ENCODE measurements at regions not wholly inside any gene's neighbourhood (a gene's known extent, or its start where the extent isn't known, plus 50 kb on each side); places are given as distances from the start of the nearest gene placed in this dataset.

GRCh38 chr13:100796463-100796862 lies 121.9 kb upstream of the TMTC4 start:
- TF ChIP-seq KLF9 (tag by site-specific recombination; IDR thresholded peaks at IDR 0.05; ENCODE audit: low read depth) (no peak), ZNF629 (tag by site-specific recombination; IDR thresholded peaks at IDR 0.05) (no peak), REPIN1 (tag by site-specific recombination; IDR thresholded peaks at IDR 0.05; ENCODE audit: low read depth) (no peak), ZNF626 (tag by site-specific recombination; IDR thresholded peaks at IDR 0.05) (no peak), ZNF621 (tag by site-specific recombination; IDR thresholded peaks at IDR 0.05) (no peak), ZNF302 (tag by site-specific recombination; IDR thresholded peaks at IDR 0.05; ENCODE audit: low read depth) (no peak), PRDM10 (tag by site-specific recombination; IDR thresholded peaks at IDR 0.05) (no peak), REST (tag by site-specific recombination; IDR thresholded peaks at IDR 0.05) (no peak), ZNF561 (tag by site-specific recombination; IDR thresholded peaks at IDR 0.05; ENCODE audit: borderline replicate concordance) (no peak), SALL2 (tag by site-specific recombination; IDR thresholded peaks at IDR 0.05; ENCODE audit: borderline replicate concordance) (no peak), ZNF658 (tag by site-specific recombination; IDR thresholded peaks at IDR 0.05) (no peak), YY2 (tag by site-specific recombination; IDR thresholded peaks at IDR 0.05) (no peak), WT1 (tag by site-specific recombination; IDR thresholded peaks at IDR 0.05) (no peak), ZBTB44 (tag by site-specific recombination; IDR thresholded peaks at IDR 0.05) (no peak), ZNF433 (tag by site-specific recombination; IDR thresholded peaks at IDR 0.05; ENCODE audit: low read depth) (no peak)
- Histone ChIP-seq H3K27ac (ENCODE audit: extremely low read depth, low read depth, low read length) (no peak overlapping the region), H3K36me3 (ENCODE audit: control insufficient read depth in 2 of 2, insufficient read depth in 1 of 2, low read length in 2 of 2) (no peaks in the 10 kb centered on the region), H3K4me3 (ENCODE audit: low read depth, low read length) (no peak overlapping the region), H3K9me3 (ENCODE audit: control insufficient read depth, insufficient read depth, low read depth, low read length) (no peaks in the 10 kb centered on the region), H3K4me1 (ENCODE audit: control insufficient read depth, insufficient read depth, low read length) (no peaks in the 10 kb centered on the region)
- POLR2A ChIA-PET = no interaction called here
- CTCF ChIA-PET = no interaction called here

- Histone ChIP-seq H3K4me3 (ENCODE audit: low read depth, low read length) (no peak overlapping the region), H3K36me3 (ENCODE audit: control insufficient read depth in 2 of 2, insufficient read depth in 1 of 2, low read length in 2 of 2) (no peaks in the 10 kb centered on the region), H3K4me1 (ENCODE audit: control insufficient read depth, insufficient read depth, low read length) (no peaks in the 10 kb centered on the region), H3K9me3 (ENCODE audit: control insufficient read depth, insufficient read depth, low read depth, low read length) (no peaks in the 10 kb centered on the region), H3K27ac (ENCODE audit: extremely low read depth, low read depth, low read length) (no peak overlapping the region)
- CTCF ChIA-PET = no interaction called here
- POLR2A ChIA-PET = interaction anchor here (0.5 kb wide), 1 partner anchor 29 kb away, joined by 5 read pairs; no protein-coding TSS in a partner anchor
- no peak for TF ChIP-seq ZBTB49 (tag by site-specific recombination; IDR thresholded peaks at IDR 0.05; ENCODE audit: low read depth)
- no peak for TF ChIP-seq ZNF518A (tag by site-specific recombination; conservative IDR thresholded peaks at IDR 0.05; ENCODE audit: low read depth)
Observed at GRCh38 chr13:100794575-100794974, 120.0 kb upstream of the TMTC4 start.
